Activated naive CD8-positive, alpha-beta T cell (primary cell): ENCODE measurements at regions not wholly inside any gene's neighbourhood (a gene's known extent, or its start where the extent isn't known, plus 50 kb on each side); places are given as distances from the start of the nearest gene placed in this dataset.

Experiments used
- H3K27ac Mint-ChIP-seq: one replicate; pipeline ENCODE4 v1.8.0; 2021; ENCODE audit warnings: mixed read lengths
- H3K27me3 Mint-ChIP-seq: one replicate; pipeline ENCODE4 v1.8.0; 2021; ENCODE audit warnings: mixed read lengths
- H3K36me3 Mint-ChIP-seq: one replicate; pipeline ENCODE4 v1.8.0; 2021; ENCODE audit warnings: mixed read lengths
- H3K4me1 Mint-ChIP-seq: one replicate; pipeline ENCODE4 v1.8.0; 2021; ENCODE audit warnings: low read depth, mixed read lengths
- H3K4me3 Mint-ChIP-seq: one replicate; pipeline ENCODE4 v1.8.0; 2021; ENCODE audit warnings: mild to moderate bottlenecking, mixed read lengths
- H3K9me3 Mint-ChIP-seq: one replicate; pipeline ENCODE4 v1.8.0; 2021; ENCODE audit warnings: low read depth, mixed read lengths

GRCh38 chr15:94026458-94027304 is 204.7 kb upstream of the MCTP2 start:
- Mint-ChIP-seq H3K36me3 (no peaks in the 10 kb centered on the region), H3K4me3 (no peak overlapping the region), H3K27me3 (no peaks in the 10 kb centered on the region), H3K27ac (no peak overlapping the region), H3K4me1 (no peaks in the 10 kb centered on the region), H3K9me3 (no peaks in the 10 kb centered on the region)

- no peak overlapping the region for H3K4me3 Mint-ChIP-seq
- H3K27me3 Mint-ChIP-seq = no peaks in the 10 kb centered on the region
- H3K27ac Mint-ChIP-seq = no peak overlapping the region
- no peaks in the 10 kb centered on the region for H3K4me1 Mint-ChIP-seq
- H3K9me3 Mint-ChIP-seq = no peaks in the 10 kb centered on the region
- H3K36me3 Mint-ChIP-seq = no peaks in the 10 kb centered on the region
Observed at GRCh38 chr15:94023531-94023930, 207.8 kb upstream of the MCTP2 start.

- Mint-ChIP-seq H3K27me3 (no peaks in the 10 kb centered on the region), H3K27ac (no peak overlapping the region)
Observed at GRCh38 chr15:94021621-94022320, 209.6 kb upstream of the MCTP2 start.

GRCh38 chr15:94019062-94019461 is 212.3 kb upstream of the MCTP2 start:
- no peaks in the 10 kb centered on the region for H3K4me1 Mint-ChIP-seq
- H3K9me3 Mint-ChIP-seq = peaks cover 4% of the 10 kb centered on the region
- no peak overlapping the region for H3K4me3 Mint-ChIP-seq
- H3K27ac Mint-ChIP-seq = no peak overlapping the region
- H3K36me3 Mint-ChIP-seq = no peaks in the 10 kb centered on the region
- peaks cover 2% of the 10 kb centered on the region for H3K27me3 Mint-ChIP-seq

More at GRCh38 chr15:94021621-94022320, 209.6 kb upstream of the MCTP2 start:
- Mint-ChIP-seq H3K36me3 (no peaks in the 10 kb centered on the region), H3K4me3 (no peak overlapping the region), H3K9me3 (no peaks in the 10 kb centered on the region), H3K4me1 (no peaks in the 10 kb centered on the region)

- peaks cover 2% of the 10 kb centered on the region for H3K27me3 Mint-ChIP-seq
- H3K4me3 Mint-ChIP-seq = no peak overlapping the region
- no peak overlapping the region for H3K27ac Mint-ChIP-seq
- H3K9me3 Mint-ChIP-seq = peaks cover 4% of the 10 kb centered on the region
- no peaks in the 10 kb centered on the region for H3K4me1 Mint-ChIP-seq
- no peaks in the 10 kb centered on the region for H3K36me3 Mint-ChIP-seq
Observed at GRCh38 chr15:94015324-94015723, 216.0 kb upstream of the MCTP2 start.

GRCh38 chr15:94008104-94009074 is 223.0 kb upstream of the MCTP2 start:
- no peaks in the 10 kb centered on the region for H3K4me1 Mint-ChIP-seq
- no peaks in the 10 kb centered on the region for H3K27me3 Mint-ChIP-seq
- H3K27ac Mint-ChIP-seq = no peak overlapping the region
- H3K9me3 Mint-ChIP-seq = no peaks in the 10 kb centered on the region
- H3K36me3 Mint-ChIP-seq = no peaks in the 10 kb centered on the region
- H3K4me3 Mint-ChIP-seq = no peak overlapping the region

GRCh38 chr15:94004697-94005096 is 226.7 kb upstream of the MCTP2 start:
- Mint-ChIP-seq H3K27ac (no peak overlapping the region), H3K36me3 (no peaks in the 10 kb centered on the region), H3K9me3 (no peaks in the 10 kb centered on the region), H3K27me3 (no peaks in the 10 kb centered on the region), H3K4me3 (no peak overlapping the region), H3K4me1 (no peaks in the 10 kb centered on the region)

GRCh38 chr15:94002041-94002440 is 229.3 kb upstream of the MCTP2 start:
- Mint-ChIP-seq H3K9me3 (no peaks in the 10 kb centered on the region), H3K36me3 (no peaks in the 10 kb centered on the region), H3K27ac (no peak overlapping the region), H3K4me3 (no peak overlapping the region), H3K4me1 (no peaks in the 10 kb centered on the region), H3K27me3 (no peaks in the 10 kb centered on the region)

GRCh38 chr15:94001255-94001801 is 230.0 kb upstream of the MCTP2 start:
- Mint-ChIP-seq H3K36me3 (no peaks in the 10 kb centered on the region), H3K27ac (no peak overlapping the region), H3K27me3 (no peaks in the 10 kb centered on the region), H3K9me3 (no peaks in the 10 kb centered on the region), H3K4me3 (no peak overlapping the region), H3K4me1 (no peaks in the 10 kb centered on the region)

GRCh38 chr15:94000606-94001005 is 230.8 kb upstream of the MCTP2 start:
- no peak overlapping the region for H3K4me3 Mint-ChIP-seq
- H3K27ac Mint-ChIP-seq = no peak overlapping the region

GRCh38 chr15:93997071-93997658 is 234.2 kb upstream of the MCTP2 start:
- Mint-ChIP-seq H3K27me3 (no peaks in the 10 kb centered on the region), H3K4me3 (no peak overlapping the region), H3K27ac (no peak overlapping the region), H3K36me3 (no peaks in the 10 kb centered on the region), H3K4me1 (no peaks in the 10 kb centered on the region), H3K9me3 (no peaks in the 10 kb centered on the region)

More at GRCh38 chr15:94000606-94001005, 230.8 kb upstream of the MCTP2 start:
- no peaks in the 10 kb centered on the region for H3K27me3 Mint-ChIP-seq
- no peaks in the 10 kb centered on the region for H3K4me1 Mint-ChIP-seq
- no peaks in the 10 kb centered on the region for H3K36me3 Mint-ChIP-seq
- no peaks in the 10 kb centered on the region for H3K9me3 Mint-ChIP-seq

- H3K36me3 Mint-ChIP-seq = no peaks in the 10 kb centered on the region
Observed at GRCh38 chr15:93989440-93989998, 241.8 kb upstream of the MCTP2 start.

GRCh38 chr15:93987068-93987467 is 244.3 kb upstream of the MCTP2 start:
- H3K36me3 Mint-ChIP-seq = no peaks in the 10 kb centered on the region
- H3K27ac Mint-ChIP-seq = no peak overlapping the region
- no peaks in the 10 kb centered on the region for H3K9me3 Mint-ChIP-seq
- H3K4me3 Mint-ChIP-seq = no peak overlapping the region
- H3K4me1 Mint-ChIP-seq = peaks cover 10% of the 10 kb centered on the region
- no peaks in the 10 kb centered on the region for H3K27me3 Mint-ChIP-seq

More at GRCh38 chr15:93989440-93989998, 241.8 kb upstream of the MCTP2 start:
- Mint-ChIP-seq H3K27ac (no peak overlapping the region), H3K9me3 (no peaks in the 10 kb centered on the region), H3K27me3 (no peaks in the 10 kb centered on the region), H3K4me1 (peaks cover 10% of the 10 kb centered on the region), H3K4me3 (no peak overlapping the region)
